ENCODE measurements at regions not wholly inside any gene's neighbourhood (a gene's known extent, or its start where the extent isn't known, plus 50 kb on each side); places are given as distances from the start of the nearest gene placed in this dataset.

DNA sequence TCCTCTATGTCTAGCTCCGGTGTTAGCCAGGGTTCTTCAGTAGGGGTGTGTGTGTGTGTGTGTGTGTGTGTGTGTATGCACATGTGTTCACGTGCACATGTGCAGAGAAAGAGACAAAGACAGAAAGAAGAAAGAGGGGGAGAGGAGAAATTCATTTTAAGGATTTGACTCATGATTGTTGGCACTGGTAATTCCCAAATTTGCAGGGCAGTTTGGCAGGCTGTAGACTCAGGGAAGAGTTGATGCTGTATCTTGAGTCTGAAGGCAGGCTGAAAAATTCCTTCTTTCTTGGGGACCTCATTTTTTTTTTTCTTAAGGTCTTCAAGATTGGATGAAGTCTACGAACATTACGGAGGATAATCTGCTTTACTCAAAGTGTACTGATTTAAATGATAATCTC is 335.7 kb downstream of the NSG2 start:
- H3K27ac Mint-ChIP-seq = no peak overlapping the region
- POLR2A ChIA-PET = no interaction called here
- no peak for DNase-seq
- no peak for ATAC-seq
- no peaks in the 10 kb centered on the region for H3K4me1 Mint-ChIP-seq (ENCODE audit: low read depth)
- H3K9me3 Mint-ChIP-seq (ENCODE audit: insufficient read depth) = no peaks in the 10 kb centered on the region
- H3K36me3 Mint-ChIP-seq (ENCODE audit: low read depth) = no peaks in the 10 kb centered on the region
- peaks cover 2% of the 10 kb centered on the region for H3K27me3 Mint-ChIP-seq (ENCODE audit: low read depth)
- CTCF ChIA-PET = no interaction called here
- H3K4me3 Mint-ChIP-seq = no peak overlapping the region

DNA sequence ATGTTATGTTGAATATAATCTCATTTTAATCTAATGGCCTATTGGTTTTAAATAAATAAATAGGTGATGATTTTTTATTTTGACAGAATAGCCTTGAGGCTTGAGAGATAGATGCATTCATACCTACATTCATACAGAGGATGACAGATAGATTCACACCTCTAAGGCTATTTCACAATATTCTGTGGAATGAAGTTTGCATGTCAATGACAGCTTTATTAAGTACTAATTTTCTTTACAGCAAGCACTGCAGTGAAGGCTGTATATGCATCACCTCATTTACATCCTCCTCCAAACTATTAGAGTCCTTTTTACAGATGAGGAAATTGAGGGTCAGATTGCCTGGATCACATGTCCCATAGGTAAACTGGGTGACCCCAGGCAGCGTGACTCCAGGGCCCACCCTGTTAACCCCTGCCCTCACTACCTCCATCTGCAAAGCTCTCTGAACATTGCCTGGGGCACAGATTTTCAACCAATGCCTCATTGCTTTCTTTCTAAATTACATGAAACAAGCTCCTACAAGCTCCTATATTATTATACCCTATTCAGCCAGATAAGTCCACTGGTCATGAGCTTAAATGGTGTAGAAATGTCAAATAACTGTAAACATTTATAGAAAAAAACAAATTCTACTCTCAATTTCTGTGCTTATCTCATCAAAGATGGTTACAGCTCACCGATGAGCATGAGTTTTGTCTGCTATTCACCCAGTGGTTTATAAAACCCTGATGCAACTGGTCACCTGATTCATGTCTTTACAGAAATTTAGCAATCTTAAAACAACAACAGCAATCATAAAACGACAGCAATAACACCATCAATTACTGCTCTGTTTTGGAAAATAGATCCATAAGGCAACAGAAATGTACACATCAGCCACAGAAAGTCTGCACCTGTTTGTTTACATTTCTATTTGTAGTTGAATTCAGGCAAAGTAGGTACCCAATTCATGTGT is 338.0 kb downstream of the NSG2 start:
- DNase-seq (no peak), ATAC-seq (no peak)
- Mint-ChIP-seq H3K4me1 (ENCODE audit: low read depth) (no peaks in the 10 kb centered on the region), H3K27ac (no peak overlapping the region), H3K27me3 (ENCODE audit: low read depth) (peaks cover 2% of the 10 kb centered on the region), H3K36me3 (ENCODE audit: low read depth) (no peaks in the 10 kb centered on the region), H3K9me3 (ENCODE audit: insufficient read depth) (no peaks in the 10 kb centered on the region), H3K4me3 (no peak overlapping the region)
- ChIA-PET CTCF (no interaction called here), POLR2A (no interaction called here)

DNA sequence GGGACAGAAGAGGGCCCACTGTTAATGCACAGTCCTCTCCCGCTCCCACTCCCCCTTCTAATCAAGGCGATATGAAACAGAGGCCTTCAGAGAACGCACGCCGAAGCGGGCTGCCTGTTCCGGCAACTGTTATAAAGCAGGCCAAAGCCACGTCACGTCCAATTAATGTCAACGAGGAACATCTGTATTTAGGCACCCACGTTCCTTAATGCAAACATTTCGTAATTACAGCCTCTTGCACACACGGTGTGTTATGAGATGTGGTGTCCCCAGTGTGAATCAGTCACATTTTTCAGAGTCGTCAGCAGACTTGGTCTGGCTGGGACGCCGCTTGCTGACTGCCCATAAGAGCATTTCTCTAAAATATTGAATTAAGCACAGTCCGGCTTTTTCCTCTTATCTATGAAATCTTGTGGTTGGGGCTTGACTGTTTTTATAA is 339.0 kb downstream of the NSG2 start:
- Mint-ChIP-seq H3K4me3 (no peak overlapping the region), H3K36me3 (ENCODE audit: low read depth) (no peaks in the 10 kb centered on the region), H3K4me1 (ENCODE audit: low read depth) (no peaks in the 10 kb centered on the region), H3K27ac (no peak overlapping the region), H3K9me3 (ENCODE audit: insufficient read depth) (no peaks in the 10 kb centered on the region), H3K27me3 (ENCODE audit: low read depth) (peaks cover 3% of the 10 kb centered on the region)
- DNase-seq (no peak), ATAC-seq (no peak)
- CTCF ChIA-PET = no interaction called here
- POLR2A ChIA-PET = no interaction called here

DNA sequence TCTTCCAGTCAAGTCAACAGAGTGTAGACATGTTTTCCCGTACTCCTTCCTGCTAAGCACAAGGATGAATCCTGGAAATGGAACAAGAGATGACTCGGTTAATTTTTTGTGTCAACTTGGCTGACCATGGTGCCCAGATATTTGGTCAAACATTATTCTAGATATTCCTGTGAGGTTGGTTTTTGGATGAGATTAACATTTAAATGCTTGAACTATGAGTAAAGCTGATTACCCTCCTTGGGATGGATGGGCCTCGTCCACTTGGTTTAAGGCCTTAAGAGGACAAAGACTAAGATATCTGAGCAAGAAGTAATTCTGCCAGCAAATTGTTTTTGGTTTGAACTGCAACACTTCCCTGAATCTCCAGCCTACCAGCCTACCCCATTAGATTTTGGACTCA is 338.1 kb upstream of the MSX2 start:
- CTCF ChIA-PET = no interaction called here
- Mint-ChIP-seq H3K27ac (no peak overlapping the region), H3K9me3 (ENCODE audit: insufficient read depth) (no peaks in the 10 kb centered on the region), H3K36me3 (ENCODE audit: low read depth) (no peaks in the 10 kb centered on the region), H3K27me3 (ENCODE audit: low read depth) (peaks cover 5% of the 10 kb centered on the region), H3K4me1 (ENCODE audit: low read depth) (no peaks in the 10 kb centered on the region), H3K4me3 (no peak overlapping the region)
- no peak for ATAC-seq
- no peak for DNase-seq
- POLR2A ChIA-PET = no interaction called here

DNA sequence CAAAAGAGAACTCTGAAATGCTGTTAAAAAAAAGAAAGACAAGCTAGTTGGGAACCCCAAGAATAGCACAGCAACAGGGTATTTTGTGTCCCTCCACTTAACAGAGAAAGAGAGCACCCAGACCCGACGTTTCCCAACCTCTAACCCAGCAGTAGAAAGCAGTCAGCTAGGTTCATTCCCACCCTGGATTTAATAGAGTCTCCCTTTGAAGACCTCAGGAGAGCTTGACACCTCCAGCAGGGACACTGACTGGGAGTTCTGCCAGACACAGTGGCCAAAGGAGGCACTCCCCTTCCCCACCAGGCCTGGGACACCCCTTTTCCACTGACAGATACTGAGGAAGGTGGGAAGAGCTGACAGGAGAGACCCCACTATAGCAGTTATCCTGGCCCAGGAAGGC is 337.5 kb upstream of the MSX2 start:
- peaks cover 5% of the 10 kb centered on the region for H3K27me3 Mint-ChIP-seq (ENCODE audit: low read depth)
- no peak for ATAC-seq
- DNase-seq = no peak
- H3K27ac Mint-ChIP-seq = no peak overlapping the region
- POLR2A ChIA-PET = no interaction called here
- CTCF ChIA-PET = no interaction called here
- no peaks in the 10 kb centered on the region for H3K36me3 Mint-ChIP-seq (ENCODE audit: low read depth)
- H3K4me1 Mint-ChIP-seq (ENCODE audit: low read depth) = no peaks in the 10 kb centered on the region
- no peak overlapping the region for H3K4me3 Mint-ChIP-seq
- no peaks in the 10 kb centered on the region for H3K9me3 Mint-ChIP-seq (ENCODE audit: insufficient read depth)

DNA sequence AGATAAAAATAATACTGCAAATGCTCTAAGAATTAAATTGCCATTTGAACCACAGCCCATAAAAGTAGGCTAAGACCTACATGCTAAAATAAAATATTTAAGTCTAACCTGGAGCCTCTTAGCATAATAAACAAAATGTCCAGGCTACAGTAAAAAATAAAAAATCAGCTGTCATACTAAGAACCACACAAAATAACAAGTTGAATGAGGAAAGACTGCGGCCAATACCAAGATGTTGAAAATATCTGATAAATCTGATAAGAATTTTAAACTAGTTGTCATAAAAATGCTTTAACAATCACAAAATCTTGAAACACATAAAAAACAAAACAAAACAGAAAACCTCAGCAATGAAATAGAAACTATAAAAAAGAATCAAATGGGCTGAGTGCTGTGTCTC is 336.9 kb upstream of the MSX2 start:
- DNase-seq (no peak), ATAC-seq (no peak)
- H3K27me3 Mint-ChIP-seq (ENCODE audit: low read depth) = peaks cover 5% of the 10 kb centered on the region
- H3K4me3 Mint-ChIP-seq = no peak overlapping the region
- no peaks in the 10 kb centered on the region for H3K36me3 Mint-ChIP-seq (ENCODE audit: low read depth)
- POLR2A ChIA-PET = no interaction called here
- no peaks in the 10 kb centered on the region for H3K9me3 Mint-ChIP-seq (ENCODE audit: insufficient read depth)
- CTCF ChIA-PET = no interaction called here
- H3K4me1 Mint-ChIP-seq (ENCODE audit: low read depth) = no peaks in the 10 kb centered on the region
- no peak overlapping the region for H3K27ac Mint-ChIP-seq

DNA sequence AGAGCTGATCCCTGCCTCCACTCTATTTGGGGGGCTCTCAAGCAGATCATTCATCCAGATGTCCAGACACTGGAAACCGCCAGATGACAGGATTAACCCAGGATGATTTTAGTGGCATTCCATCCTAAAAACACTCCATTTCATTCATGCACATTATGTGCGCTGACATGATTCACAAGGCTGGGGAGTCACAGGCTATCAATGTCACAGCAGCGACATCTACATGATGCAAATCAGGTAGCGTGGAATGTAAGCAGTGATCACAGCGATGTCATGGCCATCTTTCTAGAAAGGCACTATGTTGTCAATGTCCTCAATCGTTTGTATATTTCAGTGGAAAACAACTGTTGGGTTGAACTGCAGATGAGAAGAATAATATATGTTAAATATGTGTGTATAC is 331.5 kb upstream of the MSX2 start:
- DNase-seq = no peak
- Mint-ChIP-seq H3K27ac (no peak overlapping the region), H3K9me3 (ENCODE audit: insufficient read depth) (no peaks in the 10 kb centered on the region), H3K4me3 (no peak overlapping the region), H3K27me3 (ENCODE audit: low read depth) (peaks cover 5% of the 10 kb centered on the region), H3K36me3 (ENCODE audit: low read depth) (no peaks in the 10 kb centered on the region), H3K4me1 (ENCODE audit: low read depth) (no peaks in the 10 kb centered on the region)
- no peak for ATAC-seq
- CTCF ChIA-PET = no interaction called here
- POLR2A ChIA-PET = no interaction called here

DNA sequence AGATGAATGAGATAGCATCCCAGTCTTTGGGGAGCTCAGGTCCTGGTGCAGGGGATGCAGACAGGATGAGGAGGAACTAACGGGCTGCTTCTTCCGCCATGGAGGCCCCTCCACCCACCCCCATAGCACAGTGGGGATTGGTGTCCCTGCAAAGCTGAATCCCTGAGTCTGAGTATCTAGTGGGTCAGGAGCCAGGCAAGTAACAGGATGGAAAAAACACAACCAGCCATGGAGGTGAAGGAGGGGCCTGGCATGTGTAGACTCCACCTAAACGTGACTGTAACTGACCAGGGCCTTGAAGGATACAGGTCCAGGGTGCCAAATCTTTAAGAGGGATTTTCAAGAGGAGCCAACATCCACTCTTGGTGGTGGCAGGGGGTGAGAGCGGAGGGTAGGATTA is 327.8 kb upstream of the MSX2 start:
- CTCF ChIA-PET = no interaction called here
- H3K36me3 Mint-ChIP-seq (ENCODE audit: low read depth) = no peaks in the 10 kb centered on the region

DNA sequence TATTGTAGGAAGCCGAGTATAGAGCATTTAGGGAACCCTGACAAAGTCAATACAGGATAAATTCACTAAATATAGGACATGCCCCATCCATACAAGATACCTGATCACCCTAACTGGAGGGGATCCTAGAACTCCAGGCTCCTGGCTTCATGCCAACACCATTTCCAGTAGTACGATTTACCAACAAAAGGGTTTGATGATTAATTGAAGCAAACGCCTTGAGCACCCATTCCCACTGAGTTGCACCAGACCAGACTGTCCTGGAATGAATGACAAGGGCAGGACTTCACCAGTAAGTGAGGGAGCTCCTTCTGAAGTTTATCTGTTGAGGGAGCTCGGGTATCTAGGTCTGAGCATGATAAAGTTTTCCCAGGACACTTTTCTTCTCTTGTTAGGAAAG is 327.2 kb upstream of the MSX2 start:
- no peaks in the 10 kb centered on the region for H3K9me3 Mint-ChIP-seq (ENCODE audit: insufficient read depth)
- ATAC-seq (no peak), DNase-seq (no peak)
- no peak overlapping the region for H3K4me3 Mint-ChIP-seq
- no peaks in the 10 kb centered on the region for H3K36me3 Mint-ChIP-seq (ENCODE audit: low read depth)
- H3K4me1 Mint-ChIP-seq (ENCODE audit: low read depth) = no peaks in the 10 kb centered on the region
- ChIA-PET POLR2A (no interaction called here), CTCF (no interaction called here)
- no peaks in the 10 kb centered on the region for H3K27me3 Mint-ChIP-seq (ENCODE audit: low read depth)
- H3K27ac Mint-ChIP-seq = no peak overlapping the region

More for the DNA sequence above, 327.8 kb upstream of the MSX2 start:
- ATAC-seq (no peak), DNase-seq (no peak)
- Mint-ChIP-seq H3K27ac (no peak overlapping the region), H3K27me3 (ENCODE audit: low read depth) (no peaks in the 10 kb centered on the region), H3K9me3 (ENCODE audit: insufficient read depth) (no peaks in the 10 kb centered on the region), H3K4me3 (no peak overlapping the region), H3K4me1 (ENCODE audit: low read depth) (no peaks in the 10 kb centered on the region)
- POLR2A ChIA-PET = no interaction called here

DNA sequence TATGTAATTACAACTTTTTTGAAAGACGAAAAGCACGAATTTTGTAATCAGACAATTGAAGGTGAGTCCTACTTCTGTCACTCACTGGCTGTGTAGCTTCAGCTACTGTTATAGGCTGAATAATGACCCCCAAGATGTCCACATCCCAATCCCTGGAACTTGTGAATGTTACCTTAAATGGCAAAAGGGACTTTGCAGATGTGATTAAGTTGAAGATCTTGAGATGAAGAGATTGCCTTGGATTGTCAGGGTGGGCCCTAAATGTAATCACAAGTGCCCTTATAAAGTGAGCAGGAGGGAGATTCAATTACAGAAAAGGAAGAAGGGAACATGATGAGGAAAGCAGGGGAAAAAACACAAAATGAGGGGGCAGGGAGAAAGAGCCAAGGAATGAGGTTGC is 326.2 kb upstream of the MSX2 start:
- Mint-ChIP-seq H3K4me3 (no peak overlapping the region), H3K9me3 (ENCODE audit: insufficient read depth) (no peaks in the 10 kb centered on the region), H3K4me1 (ENCODE audit: low read depth) (no peaks in the 10 kb centered on the region), H3K27me3 (ENCODE audit: low read depth) (no peaks in the 10 kb centered on the region), H3K27ac (no peak overlapping the region), H3K36me3 (ENCODE audit: low read depth) (no peaks in the 10 kb centered on the region)
- ChIA-PET POLR2A (no interaction called here), CTCF (no interaction called here)
- no peak for ATAC-seq
- DNase-seq = no peak

DNA sequence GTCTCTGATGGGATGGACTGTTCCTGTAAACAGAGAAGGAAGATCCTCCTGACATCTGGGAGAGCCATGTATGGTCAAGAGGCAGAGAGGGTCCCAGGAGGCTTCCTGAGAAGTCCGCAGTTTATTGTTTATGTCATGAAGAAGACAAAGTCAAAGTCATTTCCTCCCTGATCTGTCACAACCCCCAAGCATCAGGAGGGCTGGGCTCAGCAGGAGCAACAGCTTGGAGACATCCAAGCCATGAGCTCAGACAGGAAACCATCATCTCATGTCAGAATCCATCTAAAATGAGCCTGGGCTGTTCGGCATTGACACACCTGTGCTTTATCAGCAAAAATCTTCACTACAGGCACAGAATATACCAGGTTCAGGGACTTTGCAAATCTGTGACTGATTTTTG is 325.0 kb upstream of the MSX2 start:
- ChIA-PET CTCF (no interaction called here), POLR2A (no interaction called here)
- ATAC-seq (no peak), DNase-seq (no peak)
- Mint-ChIP-seq H3K27me3 (ENCODE audit: low read depth) (no peaks in the 10 kb centered on the region), H3K9me3 (ENCODE audit: insufficient read depth) (no peaks in the 10 kb centered on the region), H3K4me1 (ENCODE audit: low read depth) (no peaks in the 10 kb centered on the region), H3K4me3 (no peak overlapping the region), H3K27ac (no peak overlapping the region), H3K36me3 (ENCODE audit: low read depth) (no peaks in the 10 kb centered on the region)

DNA sequence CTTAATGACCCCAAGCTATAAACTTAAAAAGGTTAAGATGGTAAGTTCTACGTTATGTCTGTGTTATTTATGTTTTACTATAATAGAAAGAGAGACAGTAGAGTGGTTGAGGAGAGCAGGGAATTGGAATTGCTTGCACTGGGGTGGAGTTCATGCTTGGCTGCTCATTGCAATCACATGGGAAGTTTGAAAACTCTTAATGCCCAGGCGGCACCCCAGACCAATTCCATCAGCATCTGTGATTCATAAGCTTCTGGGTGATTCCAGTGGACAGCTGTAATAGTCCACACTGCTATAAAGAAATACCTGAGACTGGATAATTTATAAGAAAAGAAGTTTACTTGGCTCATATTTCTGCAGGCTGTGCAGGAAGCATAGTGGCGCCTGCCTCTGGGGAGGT is 323.9 kb upstream of the MSX2 start:
- ChIA-PET CTCF (no interaction called here), POLR2A (no interaction called here)
- H3K4me1 Mint-ChIP-seq (ENCODE audit: low read depth) = no peaks in the 10 kb centered on the region
- no peak overlapping the region for H3K4me3 Mint-ChIP-seq
- H3K36me3 Mint-ChIP-seq (ENCODE audit: low read depth) = no peaks in the 10 kb centered on the region
- H3K27me3 Mint-ChIP-seq (ENCODE audit: low read depth) = no peaks in the 10 kb centered on the region
- DNase-seq (no peak), ATAC-seq (no peak)
- H3K27ac Mint-ChIP-seq = no peak overlapping the region
- H3K9me3 Mint-ChIP-seq (ENCODE audit: insufficient read depth) = no peaks in the 10 kb centered on the region

DNA sequence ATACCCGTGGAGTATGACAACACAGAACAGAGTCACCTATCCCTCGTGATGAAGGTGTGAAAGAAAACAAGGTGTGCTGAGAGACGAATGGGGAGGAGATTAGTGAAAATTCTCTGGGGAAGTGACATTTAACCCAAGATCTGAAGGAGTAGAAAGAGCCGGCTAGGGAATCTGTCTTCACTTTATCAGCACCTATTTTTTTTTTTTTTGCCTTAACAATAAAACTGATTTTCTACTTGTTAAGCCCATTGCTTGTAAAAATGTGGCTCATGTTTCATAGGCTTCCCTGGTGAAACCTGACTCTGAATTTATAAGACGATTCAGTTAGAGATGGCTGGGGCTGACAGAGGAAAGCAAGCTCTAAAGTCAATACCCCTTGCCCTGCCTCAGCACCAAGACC is 322.6 kb upstream of the MSX2 start:
- H3K27me3 Mint-ChIP-seq (ENCODE audit: low read depth) = peaks cover 2% of the 10 kb centered on the region
- H3K36me3 Mint-ChIP-seq (ENCODE audit: low read depth) = no peaks in the 10 kb centered on the region
- H3K9me3 Mint-ChIP-seq (ENCODE audit: insufficient read depth) = no peaks in the 10 kb centered on the region
- DNase-seq (no peak), ATAC-seq (no peak)
- H3K4me1 Mint-ChIP-seq (ENCODE audit: low read depth) = no peaks in the 10 kb centered on the region
- ChIA-PET POLR2A (no interaction called here), CTCF (interaction anchor here (1.2 kb wide), 1 partner anchor 12 kb away, joined by 3 read pairs; no protein-coding TSS in a partner anchor)
- H3K4me3 Mint-ChIP-seq = no peak overlapping the region
- H3K27ac Mint-ChIP-seq = no peak overlapping the region

All from activated CD8-positive, alpha-beta T cell treated with anti-CD3 and anti-CD28 coated beads, Interleukin-2, amount 10 ng/mL, durations not matched to agents 7 days and 5 days (primary cell).